GM19328 (cell line): ENCODE measurements at regions not wholly inside any gene's neighbourhood (a gene's known extent, or its start where the extent isn't known, plus 50 kb on each side); places are given as distances from the start of the nearest gene placed in this dataset.
"Not testable (repeated sequence)": the region's sequence is repeated elsewhere in the genome, so short reads cannot be mapped to it uniquely, and the experiment has no call there.

Experiments used
- ATAC-seq: cut with Tn5 transposase; IDR thresholded peaks from one replicate; pipeline ENCODE4 v1.9.1; 2021; ENCODE audit warnings: mild to moderate bottlenecking, moderate library complexity; ENCODE audit not compliant: unreplicated experiment

- ATAC-seq = no peak
These were observed 777.3 kb downstream of the CCSER2 start for GRCh38 chr10:85105614-85106255.

- no peak for ATAC-seq
These were observed 782.9 kb downstream of the CCSER2 start for GRCh38 chr10:85111271-85111670.

GRCh38 chr10:85124603-85125051 lies 796.2 kb downstream of the CCSER2 start:
- ATAC-seq = no peak

- ATAC-seq = no peak
These were observed 808.9 kb downstream of the CCSER2 start for GRCh38 chr10:85137253-85137652.

GRCh38 chr10:85138046-85138445 lies 809.7 kb downstream of the CCSER2 start:
- ATAC-seq = no peak

GRCh38 chr10:85139124-85139523 lies 810.7 kb downstream of the CCSER2 start:
- no peak for ATAC-seq

- ATAC-seq = not testable (repeated sequence)
These were observed 813.1 kb downstream of the CCSER2 start for GRCh38 chr10:85141520-85141919.

- no peak for ATAC-seq
These were observed 817.6 kb downstream of the CCSER2 start for GRCh38 chr10:85145966-85146365.

- ATAC-seq = no peak
These were observed 819.2 kb downstream of the CCSER2 start for GRCh38 chr10:85147346-85148250.

GRCh38 chr10:85148693-85149640 lies 820.6 kb downstream of the CCSER2 start:
- ATAC-seq = no peak

GRCh38 chr10:85149766-85150165 lies 821.4 kb downstream of the CCSER2 start:
- no peak for ATAC-seq

- ATAC-seq = no peak
These were observed 823.1 kb downstream of the CCSER2 start for GRCh38 chr10:85151506-85151905.

- no peak for ATAC-seq
These were observed 824.1 kb downstream of the CCSER2 start for GRCh38 chr10:85152496-85152895.

- ATAC-seq = no peak
These were observed 824.5 kb downstream of the CCSER2 start for GRCh38 chr10:85152911-85153310.

- ATAC-seq = no peak
These were observed 828.8 kb downstream of the CCSER2 start for GRCh38 chr10:85157206-85157605.

- no peak for ATAC-seq
These were observed 839.9 kb downstream of the CCSER2 start for GRCh38 chr10:85168243-85168642.

GRCh38 chr10:85170026-85170425 lies 841.6 kb downstream of the CCSER2 start:
- ATAC-seq = no peak

GRCh38 chr10:85175635-85176034 lies 847.2 kb downstream of the CCSER2 start:
- ATAC-seq = no peak

- no peak for ATAC-seq
These were observed 849.4 kb downstream of the CCSER2 start for GRCh38 chr10:85177767-85178166.

- ATAC-seq = no peak
These were observed 858.7 kb downstream of the CCSER2 start for GRCh38 chr10:85187047-85187446.
